ENCODE measurements at regions not wholly inside any gene's neighbourhood (a gene's known extent, or its start where the extent isn't known, plus 50 kb on each side); places are given as distances from the start of the nearest gene placed in this dataset.
"Not testable (repeated sequence)": the region's sequence is repeated elsewhere in the genome, so short reads cannot be mapped to it uniquely, and the experiment has no call there.

DNA sequence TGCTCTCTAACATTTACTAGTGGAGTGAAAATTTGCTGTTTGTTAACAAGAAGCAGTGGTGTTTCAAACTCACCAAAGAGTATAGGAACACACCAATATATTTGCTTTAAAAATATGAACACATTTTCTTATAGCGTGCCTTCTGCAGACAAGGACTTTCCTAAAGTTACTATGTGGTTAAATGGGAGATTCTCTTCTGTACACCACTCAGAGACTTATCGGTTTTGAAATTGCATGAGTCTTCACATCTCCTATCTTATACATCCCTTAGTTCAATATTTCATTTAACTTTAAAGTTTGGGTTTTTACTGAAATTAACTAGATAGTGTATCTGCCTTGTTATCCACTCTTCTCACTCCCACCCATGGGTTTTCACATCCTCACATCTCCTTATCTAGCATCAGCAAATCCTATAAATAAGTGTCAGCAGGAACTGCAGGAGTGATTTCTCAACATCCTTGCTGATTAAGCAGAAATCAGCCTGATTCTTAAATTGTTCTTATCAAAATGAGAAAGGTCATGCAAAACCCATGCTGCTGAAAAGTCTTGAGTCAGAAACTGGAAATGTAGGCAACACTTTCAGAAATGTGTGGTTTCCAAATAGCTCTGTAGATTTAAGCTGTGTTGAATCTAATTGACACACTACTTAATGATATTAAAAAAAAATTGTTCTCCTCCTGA, 1075.6 kb upstream of the GJE1 start:
- no peak for DNase-seq (ENCODE audit: low spot score)

GRCh38 chr6:141050471-141050870, 1082.3 kb upstream of the GJE1 start:
- no peak for DNase-seq (ENCODE audit: low spot score)

DNA sequence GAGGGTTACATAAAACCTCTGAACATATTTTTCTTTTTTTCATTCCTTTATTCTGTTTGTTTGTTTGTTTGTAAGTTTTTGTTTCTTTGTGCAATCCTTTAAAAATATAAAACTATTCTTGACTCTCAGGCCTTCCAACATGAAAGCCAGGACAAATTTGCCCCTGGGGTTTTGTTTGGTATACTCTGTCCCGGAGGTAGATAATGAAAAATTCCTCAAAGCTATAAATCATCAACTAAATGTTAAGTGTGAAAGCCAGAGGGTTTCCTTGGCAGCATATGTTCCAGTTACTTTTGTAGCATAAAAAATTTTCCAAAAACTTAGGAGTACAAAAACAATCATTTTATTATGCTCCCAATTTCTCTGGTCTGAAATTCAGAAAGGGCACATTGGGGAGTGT, 1084.3 kb upstream of the GJE1 start:
- no peak for DNase-seq (ENCODE audit: low spot score)

DNA sequence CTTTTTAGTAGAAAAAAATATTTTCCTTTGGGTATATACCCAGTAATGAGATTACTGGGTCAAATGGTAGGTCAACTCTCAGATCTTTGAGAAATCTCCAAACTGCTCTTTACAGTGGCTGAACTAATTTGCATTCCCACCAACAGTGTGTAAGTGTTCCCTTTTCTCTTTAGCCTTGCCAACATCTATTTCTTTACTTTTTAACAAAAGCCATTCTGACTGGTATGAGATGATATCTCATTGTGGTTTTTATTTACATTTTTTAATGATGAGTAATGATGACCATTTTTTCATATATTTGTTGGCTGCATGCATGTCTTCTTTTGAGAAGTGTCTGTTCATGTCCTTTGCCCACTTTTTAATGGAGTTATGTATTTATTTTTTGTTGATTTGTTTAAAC, 1086.2 kb upstream of the GJE1 start:
- DNase-seq (ENCODE audit: low spot score), result not testable (repeated sequence)

GRCh38 chr6:141041596-141042087, 1091.1 kb upstream of the GJE1 start:
- no peak for DNase-seq (ENCODE audit: low spot score)

DNA sequence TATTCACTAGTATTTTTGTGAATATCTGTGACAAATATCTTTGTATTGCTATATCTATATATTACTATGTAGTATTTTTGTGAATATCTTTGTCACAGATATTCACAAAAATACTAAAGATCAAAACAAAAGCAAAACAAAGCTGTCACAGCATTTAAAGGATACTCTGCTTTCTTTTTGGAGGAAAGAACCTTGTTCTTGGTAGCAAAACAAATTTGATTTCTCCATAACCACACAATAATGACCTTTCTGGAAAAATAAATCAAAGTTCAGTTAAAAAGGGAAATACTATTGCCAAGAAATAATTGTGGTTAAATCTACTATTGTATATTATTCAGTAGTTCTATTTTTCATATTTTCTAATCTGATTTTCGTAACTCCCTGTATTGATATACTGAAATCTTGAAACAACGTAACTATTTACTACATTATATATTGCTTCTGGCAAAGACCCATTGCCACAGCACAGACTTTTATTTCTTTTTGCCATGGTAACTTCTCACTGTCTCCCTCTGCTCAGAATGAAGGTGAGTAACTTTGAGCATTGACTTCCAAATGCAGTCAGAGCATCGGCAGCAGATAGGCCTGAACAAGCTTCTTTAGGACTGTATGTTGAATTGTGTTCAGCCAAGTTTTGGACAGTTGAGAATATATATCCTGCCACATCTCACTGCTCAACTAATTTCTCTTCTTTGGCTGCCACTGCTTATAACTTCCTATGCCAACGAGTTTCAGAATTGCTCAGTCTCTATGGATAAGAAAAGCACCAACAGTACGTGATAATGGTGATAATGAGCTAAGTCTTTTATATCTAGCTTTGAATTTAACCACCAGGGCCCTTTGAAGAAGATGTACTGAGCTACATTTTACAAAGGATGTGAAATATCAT, 1097.2 kb upstream of the GJE1 start:
- DNase-seq (ENCODE audit: low spot score), result no peak

DNA sequence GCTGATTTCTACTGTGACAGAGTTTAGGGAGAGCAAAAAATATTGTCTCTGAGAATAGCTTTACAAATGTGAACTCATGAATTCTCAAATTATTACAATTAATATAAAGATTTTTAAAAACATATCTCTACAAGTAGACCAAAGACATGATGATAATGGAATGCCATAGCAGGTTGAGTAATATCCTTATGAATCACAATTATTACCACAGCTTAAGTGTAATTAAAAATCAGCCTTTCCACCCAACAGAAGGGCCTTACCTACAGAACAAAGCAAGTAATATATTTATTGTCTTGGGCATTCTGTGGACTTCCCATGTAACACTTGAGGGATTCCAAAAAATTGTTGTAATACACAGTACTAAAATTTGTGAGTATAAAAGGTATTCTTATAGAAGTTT, 1099.6 kb upstream of the GJE1 start:
- no peak for DNase-seq (ENCODE audit: low spot score)

DNA sequence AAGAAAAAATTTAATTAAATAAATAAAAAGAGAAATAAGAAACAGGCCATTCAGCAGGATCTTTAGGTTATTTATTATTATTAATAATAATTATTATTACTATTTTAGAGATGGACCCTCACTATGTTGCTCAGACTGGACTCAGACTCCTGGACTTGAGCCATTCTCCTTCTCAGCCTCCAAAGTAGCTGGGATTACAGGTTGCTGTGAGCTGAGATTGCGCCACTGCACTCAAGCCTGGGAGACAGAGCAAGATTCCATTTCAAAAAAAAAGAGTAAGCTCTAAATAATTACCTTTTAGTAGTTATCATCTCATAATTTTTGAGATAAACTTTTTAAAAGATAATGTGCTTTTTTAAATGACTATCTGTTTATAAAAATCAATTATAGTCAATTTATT, 1102.8 kb upstream of the GJE1 start:
- no peak for DNase-seq (ENCODE audit: low spot score)

DNA sequence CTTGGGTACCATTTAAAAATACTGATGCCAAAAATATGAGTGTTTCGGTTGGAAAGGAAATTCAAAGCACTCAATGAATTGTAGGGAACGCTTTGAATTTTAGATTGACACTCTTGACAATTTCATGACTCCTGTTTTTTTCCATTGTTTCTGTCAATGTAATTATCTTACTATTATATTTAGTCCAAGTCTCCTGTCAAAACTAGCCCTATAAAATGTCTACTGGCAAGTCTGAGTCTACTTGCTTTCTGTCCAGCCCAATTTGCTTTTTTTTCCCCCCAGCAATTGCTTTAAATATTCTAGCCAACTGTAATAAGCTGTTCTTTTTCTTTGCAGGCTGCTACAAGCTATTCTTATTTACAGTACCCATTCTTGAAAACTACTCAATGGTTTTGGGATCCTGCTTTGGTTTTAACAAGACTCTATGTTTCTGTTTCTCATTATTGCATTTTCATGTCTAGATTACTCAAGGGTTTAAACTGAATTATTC, 1103.9 kb upstream of the GJE1 start:
- no peak for DNase-seq (ENCODE audit: low spot score)

- DNase-seq (ENCODE audit: low spot score), result no peak
Measured at GRCh38 chr6:141026504-141026903, 1106.2 kb upstream of the GJE1 start.

DNA sequence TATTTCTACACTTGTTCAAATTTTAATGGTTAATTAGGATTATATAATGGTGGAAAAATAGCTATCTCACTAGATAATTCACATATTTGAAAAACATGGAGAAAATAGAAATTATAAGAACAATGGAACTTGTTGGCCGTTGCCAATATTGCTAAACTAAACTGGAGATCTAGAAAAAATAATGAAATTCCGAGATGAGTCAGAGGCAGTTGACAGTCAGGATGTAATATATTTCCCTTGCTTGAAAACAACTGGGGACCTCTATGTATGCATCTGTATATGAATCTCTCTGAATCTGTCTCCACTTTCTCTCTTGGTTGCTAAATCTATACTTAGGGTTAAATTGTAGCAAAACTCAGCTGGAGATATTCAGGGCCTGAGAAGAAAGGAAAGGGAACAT, 1108.2 kb upstream of the GJE1 start:
- no peak for DNase-seq (ENCODE audit: low spot score)

DNA sequence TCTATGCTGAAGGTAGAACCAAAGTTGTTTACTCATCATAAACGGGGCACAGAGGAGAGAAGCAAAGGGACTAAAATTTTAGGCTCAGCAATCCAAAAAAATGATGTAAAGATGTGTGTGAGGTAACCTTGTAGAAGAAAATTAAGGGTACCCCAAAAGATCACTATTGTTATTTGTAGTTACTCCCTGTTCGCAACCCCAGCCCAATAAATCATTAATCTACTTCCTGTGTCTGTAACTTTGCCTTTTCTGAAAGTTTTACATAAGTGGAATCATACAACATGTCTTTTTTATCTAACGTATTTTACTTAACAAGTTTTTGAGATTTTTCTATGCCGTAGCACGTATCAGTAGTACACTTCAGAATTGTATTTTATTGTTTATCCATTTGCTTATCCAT, 1114.8 kb upstream of the GJE1 start:
- DNase-seq (ENCODE audit: low spot score), result no peak

- DNase-seq (ENCODE audit: low spot score), result no peak
Measured at GRCh38 chr6:141000917-141001316, 1131.8 kb upstream of the GJE1 start.

DNA sequence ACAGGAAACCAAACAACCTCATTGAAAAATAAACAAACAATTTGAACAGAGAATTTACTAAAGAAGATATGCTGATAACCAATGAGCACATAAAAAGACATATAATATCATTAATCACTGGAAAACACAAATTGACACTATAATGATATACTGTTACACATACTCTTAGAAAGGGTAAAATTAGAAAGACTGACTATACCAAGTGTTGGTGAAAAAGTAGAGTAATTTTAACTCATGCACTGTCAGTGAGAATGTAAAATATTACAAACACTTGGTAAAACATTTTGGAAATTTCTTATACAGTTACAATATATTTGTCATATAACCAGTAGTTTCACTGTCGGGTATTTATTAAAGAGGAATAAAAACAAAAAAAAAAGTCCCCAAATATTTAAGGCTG, 1139.2 kb upstream of the GJE1 start:
- no peak for DNase-seq (ENCODE audit: low spot score)

DNA sequence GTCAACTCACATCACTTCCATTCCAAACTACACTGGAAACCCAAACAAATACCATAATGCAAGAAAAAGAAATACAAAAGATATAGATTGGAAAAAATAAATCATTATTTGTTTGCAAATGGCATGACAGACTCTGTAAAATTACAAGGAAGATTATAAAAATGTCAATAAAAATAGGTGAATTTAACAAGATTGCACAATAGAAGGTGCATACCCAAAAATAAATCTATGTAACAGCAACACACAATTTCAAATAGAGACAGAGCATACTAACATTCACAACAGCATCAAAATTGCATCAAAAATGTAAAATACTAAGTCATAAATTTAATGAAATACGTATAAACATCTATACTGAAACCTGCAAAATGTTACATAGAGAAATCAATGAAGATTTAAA, 1140.0 kb upstream of the GJE1 start:
- no peak for DNase-seq (ENCODE audit: low spot score)

GRCh38 chr6:140988780-140989179, 1143.9 kb upstream of the GJE1 start:
- DNase-seq (ENCODE audit: low spot score), result no peak

GRCh38 chr6:140987364-140988155, 1145.2 kb upstream of the GJE1 start:
- DNase-seq (ENCODE audit: low spot score), result no peak

- no peak for DNase-seq (ENCODE audit: low spot score)
Measured at GRCh38 chr6:140985679-140986275, 1146.9 kb upstream of the GJE1 start.

DNA sequence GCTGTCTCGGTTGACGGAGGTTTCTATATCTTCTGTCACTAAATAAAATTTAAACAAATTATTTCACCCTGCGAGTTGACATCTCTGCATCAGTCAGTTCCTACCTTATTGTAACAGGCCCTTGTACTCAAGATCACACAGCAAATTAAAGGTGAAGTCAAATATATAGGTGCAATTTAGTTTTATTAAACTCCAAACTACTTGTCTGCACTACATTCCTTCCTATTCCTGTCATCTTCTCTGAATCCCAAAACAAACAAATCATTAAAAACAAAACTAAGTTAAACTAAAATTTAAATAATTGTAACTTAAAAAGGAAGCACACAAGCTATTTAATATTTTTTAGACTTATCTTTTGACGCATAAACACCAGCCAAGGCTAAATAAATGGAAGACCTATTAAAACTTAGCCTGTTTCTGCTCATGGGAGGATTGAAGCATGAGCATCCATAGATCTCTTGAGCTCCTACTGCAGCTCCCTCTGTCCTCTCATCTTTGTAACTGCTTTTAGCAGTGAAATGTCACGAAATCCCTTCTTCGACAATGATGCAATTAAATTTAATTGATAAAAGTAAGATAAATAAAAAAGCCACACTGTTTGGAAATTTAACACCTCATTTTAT, 1152.3 kb upstream of the GJE1 start:
- DNase-seq (ENCODE audit: low spot score), result no peak

DNA sequence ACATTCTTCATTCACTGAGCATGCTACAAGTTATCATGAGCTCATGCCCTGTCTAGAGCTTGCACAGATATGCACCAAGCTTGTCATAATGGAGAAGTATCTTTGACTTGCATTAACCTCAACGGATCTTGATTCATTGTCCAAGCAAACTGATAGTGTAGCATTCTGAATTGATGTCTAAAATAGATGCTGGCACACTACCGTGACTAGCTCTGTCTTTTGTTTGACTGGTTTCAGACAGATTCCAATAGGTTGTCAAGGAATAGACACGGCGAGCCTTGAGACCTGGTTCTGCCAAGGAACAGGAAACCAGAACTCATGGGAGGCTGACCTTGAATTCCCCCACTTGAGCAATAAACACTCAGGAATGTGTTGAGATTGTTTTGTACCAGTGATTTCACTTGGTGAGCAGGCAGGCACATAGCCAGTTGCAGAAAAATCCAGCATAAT, 1153.1 kb upstream of the GJE1 start:
- no peak for DNase-seq (ENCODE audit: low spot score)

DNA sequence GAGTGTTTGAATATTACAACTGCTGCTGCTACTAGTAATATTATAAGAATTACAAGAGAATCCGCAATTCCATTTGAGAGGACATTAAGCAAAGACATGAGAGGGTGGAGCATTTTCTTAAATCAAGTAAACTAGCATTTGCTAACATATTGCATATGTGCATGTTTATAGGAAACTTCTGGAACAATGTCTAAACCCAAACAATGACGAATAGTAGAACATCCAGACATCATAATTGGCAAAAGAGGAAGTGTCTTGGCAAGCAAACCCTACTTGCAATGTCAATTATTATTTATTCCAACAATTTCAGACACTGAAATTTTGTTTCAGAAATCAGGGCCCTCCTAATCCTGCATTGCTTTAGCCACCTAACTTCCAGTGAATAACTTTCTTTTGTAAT, 1155.3 kb upstream of the GJE1 start:
- DNase-seq (ENCODE audit: low spot score), result no peak

DNA sequence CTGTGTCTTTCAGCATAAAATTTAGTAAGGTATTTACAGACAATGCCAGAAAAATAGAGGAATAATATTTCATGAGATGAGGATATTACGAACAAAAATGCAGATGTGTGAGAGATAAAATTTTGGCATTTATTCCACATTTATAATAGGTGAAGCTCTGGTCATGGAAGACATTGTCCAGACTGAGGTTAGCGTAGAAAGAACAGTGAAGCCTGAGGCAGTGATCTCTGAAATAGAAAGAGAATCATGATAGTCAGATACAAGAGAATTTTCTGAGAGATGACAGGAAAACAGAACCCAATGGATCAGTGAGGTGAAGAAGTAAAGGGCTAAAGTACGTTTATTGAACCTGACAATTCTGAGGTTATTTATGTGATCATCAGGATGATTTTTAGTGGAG, 1155.9 kb upstream of the GJE1 start:
- DNase-seq (ENCODE audit: low spot score), result no peak

All from hematopoietic multipotent progenitor cell treated with erythropoietin and hydrocortisone succinate and interleukin-3 and kit ligand, for 17 days (in vitro differentiated cells).